Hepatocyte (in vitro differentiated cells): ENCODE measurements at regions not wholly inside any gene's neighbourhood (a gene's known extent, or its start where the extent isn't known, plus 50 kb on each side); places are given as distances from the start of the nearest gene placed in this dataset.

Experiments
- EZH2 ChIP-seq: fragments of 200-600 bp; sonication (generic); IDR thresholded peaks from 2 replicates; pipeline ENCODE4 v1.6.1; 2016; ENCODE audit warnings: antibody characterized with exemption, mild to moderate bottlenecking, borderline replicate concordance
- EZH2phosphoT487 ChIP-seq: fragments of 200-600 bp; sonication (generic); IDR thresholded peaks from one replicate; pipeline ENCODE4 v1.6.1; 2018; ENCODE audit warnings: antibody characterized with exemption, mild to moderate bottlenecking, low read depth, moderate library complexity; ENCODE audit not compliant: unreplicated experiment, severe bottlenecking
- TF ChIP-seq, protein P1 (sequence below): fragments of 200-600 bp; sonication (generic); IDR thresholded peaks from 2 replicates; pipeline ENCODE4 v1.5.1; 2016; ENCODE audit warnings: antibody characterized with exemption, mild to moderate bottlenecking; ENCODE audit not compliant: poor library complexity

DNA sequence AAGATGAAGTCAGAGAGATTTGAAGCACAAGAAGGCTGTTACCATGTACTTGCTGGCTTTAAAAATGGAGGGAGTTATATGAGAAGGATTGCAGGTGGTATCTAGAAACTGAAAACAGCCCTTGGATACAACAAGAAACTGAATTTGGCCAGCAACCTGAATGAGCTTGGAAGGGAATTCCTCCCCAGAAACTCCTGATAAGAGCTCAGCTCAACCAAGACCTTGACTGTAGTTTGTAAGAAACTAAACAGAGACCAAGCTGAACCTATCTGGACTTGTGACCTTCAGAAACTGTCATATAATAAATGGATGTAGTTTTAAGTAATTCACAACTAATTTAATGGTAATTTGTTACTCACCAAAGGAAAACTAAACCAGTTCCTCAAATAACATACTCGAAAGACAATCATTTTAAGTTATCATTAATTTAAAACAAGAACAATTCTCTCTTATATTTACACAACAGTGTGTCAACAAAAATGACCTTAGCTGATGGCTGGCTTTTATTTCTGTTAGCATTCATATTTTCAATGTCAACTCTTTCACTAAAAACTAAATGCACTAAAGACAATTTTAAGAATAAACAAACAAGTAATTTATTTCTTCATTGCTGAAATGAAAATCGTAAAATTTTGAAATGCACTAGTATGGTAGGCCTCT is 1218.4 kb upstream of the TMPRSS15 start:
- TF ChIP-seq, protein P1, sequence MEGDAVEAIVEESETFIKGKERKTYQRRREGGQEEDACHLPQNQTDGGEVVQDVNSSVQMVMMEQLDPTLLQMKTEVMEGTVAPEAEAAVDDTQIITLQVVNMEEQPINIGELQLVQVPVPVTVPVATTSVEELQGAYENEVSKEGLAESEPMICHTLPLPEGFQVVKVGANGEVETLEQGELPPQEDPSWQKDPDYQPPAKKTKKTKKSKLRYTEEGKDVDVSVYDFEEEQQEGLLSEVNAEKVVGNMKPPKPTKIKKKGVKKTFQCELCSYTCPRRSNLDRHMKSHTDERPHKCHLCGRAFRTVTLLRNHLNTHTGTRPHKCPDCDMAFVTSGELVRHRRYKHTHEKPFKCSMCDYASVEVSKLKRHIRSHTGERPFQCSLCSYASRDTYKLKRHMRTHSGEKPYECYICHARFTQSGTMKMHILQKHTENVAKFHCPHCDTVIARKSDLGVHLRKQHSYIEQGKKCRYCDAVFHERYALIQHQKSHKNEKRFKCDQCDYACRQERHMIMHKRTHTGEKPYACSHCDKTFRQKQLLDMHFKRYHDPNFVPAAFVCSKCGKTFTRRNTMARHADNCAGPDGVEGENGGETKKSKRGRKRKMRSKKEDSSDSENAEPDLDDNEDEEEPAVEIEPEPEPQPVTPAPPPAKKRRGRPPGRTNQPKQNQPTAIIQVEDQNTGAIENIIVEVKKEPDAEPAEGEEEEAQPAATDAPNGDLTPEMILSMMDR: no peak
- TF ChIP-seq EZH2phosphoT487: no peak
- TF ChIP-seq EZH2: no peak
